Mucosa of stomach (tissue), 1 donor: ENCODE measurements at regions not wholly inside any gene's neighbourhood (a gene's known extent, or its start where the extent isn't known, plus 50 kb on each side); places are given as distances from the start of the nearest gene placed in this dataset.
A peak's percentile ranks its signal among the peaks of the same experiment; 100 is the strongest.
"Not testable (repeated sequence)": the region's sequence is repeated elsewhere in the genome, so short reads cannot be mapped to it uniquely, and the experiment has no call there.

Experiments used
- H3K27me3 ChIP-seq: one replicate; pipeline ENCODE4 v1.7.0; 2013; ENCODE audit warnings: mild to moderate bottlenecking, low read length; ENCODE audit not compliant: control insufficient read depth, insufficient read depth
- H3K36me3 ChIP-seq: one replicate; pipeline ENCODE4 v1.7.0; 2013; ENCODE audit warnings: low read length; ENCODE audit not compliant: control insufficient read depth, insufficient read depth
- H3K4me1 ChIP-seq: one replicate; pipeline ENCODE4 v1.7.0; 2013; ENCODE audit warnings: mild to moderate bottlenecking, low read length; ENCODE audit not compliant: control insufficient read depth, insufficient read depth
- H3K4me3 ChIP-seq: one replicate; pipeline ENCODE4 v1.7.0; 2013; ENCODE audit warnings: low read length
- H3K9ac ChIP-seq: one replicate; pipeline ENCODE4 v1.7.0; 2013; ENCODE audit warnings: mild to moderate bottlenecking, low read length, moderate library complexity
- H3K9me3 ChIP-seq: one replicate; pipeline ENCODE4 v1.7.0; 2013; ENCODE audit warnings: mild to moderate bottlenecking, low read length, moderate library complexity; ENCODE audit not compliant: control insufficient read depth
- donor health status: Pancreatic carcinoma.

DNA sequence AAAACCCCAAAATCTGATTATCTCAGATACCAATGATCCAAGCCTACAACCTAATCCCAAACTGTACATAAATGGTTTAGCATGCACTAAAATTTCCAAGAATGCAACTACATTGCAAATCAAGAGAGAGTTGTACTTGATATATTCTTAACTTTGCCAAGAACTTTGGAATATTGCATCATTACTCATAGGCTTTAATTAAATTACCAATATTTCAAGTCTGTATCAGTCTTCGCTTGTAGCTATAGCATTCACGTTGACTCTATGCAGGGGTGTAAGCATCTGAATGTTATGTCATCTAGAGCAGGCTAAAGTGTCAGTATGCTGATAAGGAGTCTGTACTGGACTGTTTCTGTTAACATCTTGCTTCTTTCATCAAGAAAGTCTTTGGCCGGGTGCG lies 56.3 kb downstream of the FOXI3 start:
- H3K27me3 ChIP-seq: no peaks in the 10 kb centered on the region
- H3K4me1 ChIP-seq: no peaks in the 10 kb centered on the region
- H3K36me3 ChIP-seq: no peaks in the 10 kb centered on the region
- no peak overlapping the region for H3K4me3 ChIP-seq
- H3K9ac ChIP-seq: no peak overlapping the region
- no peaks in the 10 kb centered on the region for H3K9me3 ChIP-seq

GRCh38 chr2:88377641-88377991 lies 74.9 kb downstream of the FOXI3 start:
- Histone ChIP-seq H3K4me1 (no peaks in the 10 kb centered on the region), H3K27me3 (no peaks in the 10 kb centered on the region), H3K36me3 (no peaks in the 10 kb centered on the region), H3K4me3 (no peak overlapping the region), H3K9me3 (no peaks in the 10 kb centered on the region), H3K9ac (no peak overlapping the region)

- no peaks in the 10 kb centered on the region for H3K4me1 ChIP-seq
Measured at GRCh38 chr2:88372042-88372441, 80.5 kb downstream of the FOXI3 start.

GRCh38 chr2:88365408-88365807 lies 87.1 kb downstream of the FOXI3 start:
- H3K4me3 ChIP-seq, H3K27me3 ChIP-seq, H3K4me1 ChIP-seq, H3K9ac ChIP-seq, H3K9me3 ChIP-seq, H3K36me3 ChIP-seq: not testable (repeated sequence)

More at GRCh38 chr2:88372042-88372441, 80.5 kb downstream of the FOXI3 start:
- no peak overlapping the region for H3K9ac ChIP-seq
- no peaks in the 10 kb centered on the region for H3K9me3 ChIP-seq
- H3K36me3 ChIP-seq: no peaks in the 10 kb centered on the region
- no peak overlapping the region for H3K4me3 ChIP-seq
- no peaks in the 10 kb centered on the region for H3K27me3 ChIP-seq

GRCh38 chr2:88355486-88355885 lies 97.0 kb downstream of the FOXI3 start:
- Histone ChIP-seq H3K27me3 (peaks cover 7% of the 10 kb centered on the region), H3K9ac (no peak overlapping the region)

DNA sequence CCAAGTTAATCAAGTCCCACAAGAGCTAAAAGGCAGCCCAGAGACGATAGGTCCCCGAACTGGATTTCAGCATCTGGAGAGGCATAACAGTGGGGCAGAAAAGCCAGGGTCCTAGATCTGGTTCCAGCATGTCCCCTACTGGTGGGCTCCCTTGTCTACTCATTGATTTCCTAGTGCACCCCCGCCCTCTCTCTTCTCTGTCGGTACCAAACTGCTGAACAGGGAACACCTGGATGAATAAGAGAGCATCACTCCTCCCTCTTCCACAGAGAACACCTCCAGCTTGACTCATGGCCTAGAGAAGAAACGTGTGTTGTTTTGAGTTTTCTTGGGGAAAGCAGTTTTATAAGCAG lies 101.3 kb downstream of the FOXI3 start:
- Histone ChIP-seq H3K4me1 (peaks cover 7% of the 10 kb centered on the region), H3K27me3 (peaks cover 15% of the 10 kb centered on the region), H3K36me3 (no peaks in the 10 kb centered on the region), H3K9ac (no peak overlapping the region), H3K9me3 (no peaks in the 10 kb centered on the region), H3K4me3 (no peak overlapping the region)

More at GRCh38 chr2:88355486-88355885, 97.0 kb downstream of the FOXI3 start:
- Histone ChIP-seq H3K4me3 (no peak overlapping the region), H3K9me3 (no peaks in the 10 kb centered on the region), H3K36me3 (no peaks in the 10 kb centered on the region), H3K4me1 (peaks cover 4% of the 10 kb centered on the region)

GRCh38 chr2:88350331-88351248 lies 101.9 kb downstream of the FOXI3 start:
- Histone ChIP-seq H3K9ac (peak overlapping the region; percentile 28), H3K36me3 (no peaks in the 10 kb centered on the region), H3K4me1 (peaks cover 7% of the 10 kb centered on the region), H3K9me3 (no peaks in the 10 kb centered on the region), H3K27me3 (peaks cover 15% of the 10 kb centered on the region), H3K4me3 (peak overlapping the region; percentile 25)

GRCh38 chr2:88345842-88346241 lies 106.7 kb downstream of the FOXI3 start:
- Histone ChIP-seq H3K27me3 (peaks cover 11% of the 10 kb centered on the region), H3K4me1 (peaks cover 6% of the 10 kb centered on the region), H3K4me3 (no peak overlapping the region), H3K9ac (no peak overlapping the region), H3K9me3 (no peaks in the 10 kb centered on the region), H3K36me3 (no peaks in the 10 kb centered on the region)

GRCh38 chr2:88342749-88343148 lies 109.7 kb downstream of the FOXI3 start:
- H3K4me3 ChIP-seq: no peak overlapping the region
- H3K9ac ChIP-seq: no peak overlapping the region
- no peaks in the 10 kb centered on the region for H3K4me1 ChIP-seq
- no peaks in the 10 kb centered on the region for H3K36me3 ChIP-seq
- no peaks in the 10 kb centered on the region for H3K9me3 ChIP-seq
- no peaks in the 10 kb centered on the region for H3K27me3 ChIP-seq

DNA sequence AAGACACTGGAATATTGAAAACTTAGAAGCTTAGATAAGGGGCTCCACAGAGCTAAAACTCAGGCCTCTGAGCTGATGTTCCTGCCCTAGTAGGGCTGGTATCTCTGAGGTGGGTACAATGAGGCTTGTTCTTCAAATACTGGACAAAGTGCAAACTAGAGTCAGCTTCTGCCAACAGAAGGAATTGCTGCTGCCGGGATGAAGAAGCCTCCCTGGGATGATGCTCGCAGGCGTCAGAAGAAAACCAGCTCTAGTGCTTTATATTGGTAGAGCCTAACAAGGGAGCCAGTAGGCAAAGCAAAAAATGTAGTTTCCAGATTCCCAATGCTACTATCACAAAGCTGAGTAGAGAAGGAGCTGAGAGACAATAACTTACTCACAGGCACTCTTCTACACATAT lies 118.1 kb downstream of the FOXI3 start:
- no peaks in the 10 kb centered on the region for H3K4me1 ChIP-seq
- no peak overlapping the region for H3K4me3 ChIP-seq
- no peak overlapping the region for H3K9ac ChIP-seq
- no peaks in the 10 kb centered on the region for H3K36me3 ChIP-seq
- no peaks in the 10 kb centered on the region for H3K9me3 ChIP-seq
- H3K27me3 ChIP-seq: no peaks in the 10 kb centered on the region

DNA sequence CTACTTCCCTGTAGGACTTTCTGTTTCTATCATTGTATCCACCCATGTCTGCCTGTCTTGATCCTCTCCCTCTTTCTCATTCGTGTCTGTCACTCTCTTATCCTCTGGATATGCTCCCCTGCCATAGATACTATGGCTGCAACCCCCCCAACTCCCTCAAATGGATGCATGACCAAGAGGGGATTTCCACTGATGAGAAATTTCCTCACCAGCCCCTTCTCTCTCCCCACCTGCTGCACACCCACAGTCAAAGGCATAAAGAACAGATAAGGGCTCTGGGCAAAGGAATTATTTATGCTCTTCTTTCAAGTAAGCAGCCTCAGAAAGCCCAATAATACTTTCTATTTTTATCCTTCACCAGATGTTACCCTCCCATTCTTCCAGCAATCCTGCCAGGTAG lies 121.3 kb downstream of the FOXI3 start:
- no peaks in the 10 kb centered on the region for H3K9me3 ChIP-seq
- no peaks in the 10 kb centered on the region for H3K36me3 ChIP-seq
- H3K9ac ChIP-seq: no peak overlapping the region
- no peak overlapping the region for H3K4me3 ChIP-seq
- H3K4me1 ChIP-seq: no peaks in the 10 kb centered on the region
- H3K27me3 ChIP-seq: no peaks in the 10 kb centered on the region

DNA sequence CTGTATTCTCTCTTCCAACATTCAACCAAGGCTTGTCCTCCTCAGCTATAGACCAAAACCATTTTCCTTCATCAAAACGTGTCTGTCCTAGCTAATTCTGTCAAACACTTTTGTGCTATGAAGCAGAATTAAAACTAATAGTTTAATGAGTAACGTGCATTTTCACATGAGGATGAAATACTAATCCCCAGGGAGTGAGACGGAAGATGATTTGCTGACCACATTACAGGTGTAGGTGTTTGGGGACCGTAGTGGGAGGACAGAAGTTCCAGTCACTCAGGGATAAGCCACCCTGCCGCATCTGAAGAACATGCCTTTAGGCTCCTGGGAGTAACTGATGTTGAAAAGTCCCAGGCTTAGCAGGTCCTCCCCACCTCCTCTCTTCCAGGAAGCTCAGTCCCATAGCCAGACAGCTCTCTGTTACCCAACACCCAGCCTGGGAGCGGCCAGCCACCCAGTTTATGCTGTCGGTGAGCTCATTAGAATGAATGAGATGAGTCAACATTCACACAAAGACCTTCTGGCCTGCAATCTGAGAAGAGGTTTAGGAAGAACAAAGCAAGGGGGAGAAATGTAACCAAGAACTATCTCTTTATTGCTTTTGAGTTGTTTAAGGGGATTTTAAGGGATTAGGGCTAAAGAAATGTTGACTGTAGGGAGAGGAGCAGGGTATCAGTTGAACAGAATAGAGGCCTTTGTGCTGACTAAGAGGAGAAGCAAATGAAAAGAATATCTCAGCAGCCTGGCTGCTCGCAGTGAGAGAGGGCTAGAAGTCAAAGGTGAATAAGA lies 122.5 kb downstream of the FOXI3 start:
- Histone ChIP-seq H3K9ac (no peak overlapping the region), H3K9me3 (no peaks in the 10 kb centered on the region), H3K4me3 (no peak overlapping the region), H3K4me1 (no peaks in the 10 kb centered on the region), H3K36me3 (no peaks in the 10 kb centered on the region), H3K27me3 (no peaks in the 10 kb centered on the region)
